ENCODE measurements at regions not wholly inside any gene's neighbourhood (a gene's known extent, or its start where the extent isn't known, plus 50 kb on each side); places are given as distances from the start of the nearest gene placed in this dataset.

DNA sequence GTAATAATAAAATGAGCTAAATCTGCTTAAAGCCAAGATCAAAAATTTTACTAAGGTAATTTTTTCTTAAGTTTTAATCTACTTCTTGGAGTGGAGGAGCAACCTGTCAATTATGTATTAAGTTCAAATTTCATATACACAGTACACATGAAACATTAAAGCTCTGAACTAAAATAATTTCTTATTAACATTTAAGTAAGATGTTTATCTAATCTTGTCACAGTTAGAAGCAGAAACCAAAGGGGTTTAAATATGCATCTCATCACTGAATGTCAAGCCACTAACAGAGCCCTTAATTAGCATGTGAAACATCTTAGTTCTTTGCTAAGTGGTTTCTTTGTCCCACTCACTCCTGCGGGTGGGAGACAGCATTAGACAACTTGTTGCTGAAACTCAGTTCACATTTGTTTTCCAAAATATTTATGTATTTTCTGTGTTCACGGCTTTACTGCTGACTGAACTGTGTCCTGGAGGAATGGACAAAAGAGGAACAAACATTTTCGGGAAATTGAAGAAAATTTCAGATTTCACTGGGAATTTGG, 130.9 kb upstream of the MBL2 start:
- no peak for DNase-seq
- Histone ChIP-seq H3K27me3 (ENCODE audit: insufficient read depth, low read depth) (no peaks in the 10 kb centered on the region), H3K4me1 (replicated peaks; ENCODE audit: insufficient read depth) (no peaks in the 10 kb centered on the region), H3K9me2 (ENCODE audit: insufficient read depth) (no peaks in the 10 kb centered on the region), H4K20me1 (ENCODE audit: insufficient read depth) (no peaks in the 10 kb centered on the region), H3K36me3 (ENCODE audit: low read depth) (no peaks in the 10 kb centered on the region), H3K4me2 (no peak overlapping the region), H3K9me3 (ENCODE audit: insufficient read depth, low read depth) (no peaks in the 10 kb centered on the region), H3K27ac (no peak overlapping the region), H3F3A (ENCODE audit: insufficient read depth, low read depth) (no peaks in the 10 kb centered on the region), H3K79me2 (ENCODE audit: low read depth) (no peaks in the 10 kb centered on the region), H3K4me3 (no peak overlapping the region), H2AFZ (no peak overlapping the region)
- no peak for TF ChIP-seq CTCF (conservative IDR thresholded peaks at IDR 0.05)
- TF ChIP-seq EZH2 (IDR thresholded peaks at IDR 0.05; ENCODE audit: low read depth) = no peak
- intact Hi-C loops (cut with micrococcal nuclease; ENCODE audit: unreplicated experiment) = no loop called here
- BruUV-seq (replicated peaks) = no TSS peak
- ChIA-PET CTCF (no interaction called here), POLR2A (ENCODE audit: unreplicated experiment) (no interaction called here)

- ChIA-PET CTCF (no interaction called here), POLR2A (ENCODE audit: unreplicated experiment) (no interaction called here)
- intact Hi-C loops (cut with micrococcal nuclease; ENCODE audit: unreplicated experiment) = no loop called here
- H3K4me1 ChIP-seq (replicated peaks; ENCODE audit: insufficient read depth) = no peaks in the 10 kb centered on the region
- H4K20me1 ChIP-seq (ENCODE audit: insufficient read depth) = no peaks in the 10 kb centered on the region
- no peaks in the 10 kb centered on the region for H3K27me3 ChIP-seq (ENCODE audit: insufficient read depth, low read depth)
- no peak overlapping the region for H3K4me3 ChIP-seq
- no peaks in the 10 kb centered on the region for H3F3A ChIP-seq (ENCODE audit: insufficient read depth, low read depth)
- no peaks in the 10 kb centered on the region for H3K79me2 ChIP-seq (ENCODE audit: low read depth)
- H3K4me2 ChIP-seq = no peak overlapping the region
- TF ChIP-seq CTCF (conservative IDR thresholded peaks at IDR 0.05) = no peak
- TF ChIP-seq EZH2 (IDR thresholded peaks at IDR 0.05; ENCODE audit: low read depth) = no peak
- H3K36me3 ChIP-seq (ENCODE audit: low read depth) = no peaks in the 10 kb centered on the region
- H3K27ac ChIP-seq = no peak overlapping the region
- BruUV-seq (replicated peaks) = no TSS peak
- no peak for DNase-seq
- H3K9me3 ChIP-seq (ENCODE audit: insufficient read depth, low read depth) = no peaks in the 10 kb centered on the region
- no peaks in the 10 kb centered on the region for H3K9me2 ChIP-seq (ENCODE audit: insufficient read depth)
- H2AFZ ChIP-seq = no peak overlapping the region
These were observed 128.0 kb upstream of the MBL2 start for GRCh38 chr10:52900593-52900992.

GRCh38 chr10:52897162-52897561, 124.6 kb upstream of the MBL2 start:
- Histone ChIP-seq H3F3A (ENCODE audit: insufficient read depth, low read depth) (no peaks in the 10 kb centered on the region), H3K4me3 (no peak overlapping the region), H2AFZ (no peak overlapping the region), H3K9me3 (ENCODE audit: insufficient read depth, low read depth) (no peaks in the 10 kb centered on the region), H3K27me3 (ENCODE audit: insufficient read depth, low read depth) (no peaks in the 10 kb centered on the region), H3K9me2 (ENCODE audit: insufficient read depth) (no peaks in the 10 kb centered on the region), H3K27ac (no peak overlapping the region), H3K4me2 (no peak overlapping the region), H3K4me1 (replicated peaks; ENCODE audit: insufficient read depth) (no peaks in the 10 kb centered on the region), H4K20me1 (ENCODE audit: insufficient read depth) (no peaks in the 10 kb centered on the region), H3K79me2 (ENCODE audit: low read depth) (no peaks in the 10 kb centered on the region), H3K36me3 (ENCODE audit: low read depth) (no peaks in the 10 kb centered on the region)
- intact Hi-C loops (cut with micrococcal nuclease; ENCODE audit: unreplicated experiment) = no loop called here
- BruUV-seq (replicated peaks) = no TSS peak
- ChIA-PET POLR2A (ENCODE audit: unreplicated experiment) (no interaction called here), CTCF (no interaction called here)
- TF ChIP-seq CTCF (conservative IDR thresholded peaks at IDR 0.05) (no peak), EZH2 (IDR thresholded peaks at IDR 0.05; ENCODE audit: low read depth) (no peak)
- DNase-seq = no peak
